ENCODE measurements at regions not wholly inside any gene's neighbourhood (a gene's known extent, or its start where the extent isn't known, plus 50 kb on each side); places are given as distances from the start of the nearest gene placed in this dataset.
A peak's percentile ranks its signal among the peaks of the same experiment; 100 is the strongest.

DNA sequence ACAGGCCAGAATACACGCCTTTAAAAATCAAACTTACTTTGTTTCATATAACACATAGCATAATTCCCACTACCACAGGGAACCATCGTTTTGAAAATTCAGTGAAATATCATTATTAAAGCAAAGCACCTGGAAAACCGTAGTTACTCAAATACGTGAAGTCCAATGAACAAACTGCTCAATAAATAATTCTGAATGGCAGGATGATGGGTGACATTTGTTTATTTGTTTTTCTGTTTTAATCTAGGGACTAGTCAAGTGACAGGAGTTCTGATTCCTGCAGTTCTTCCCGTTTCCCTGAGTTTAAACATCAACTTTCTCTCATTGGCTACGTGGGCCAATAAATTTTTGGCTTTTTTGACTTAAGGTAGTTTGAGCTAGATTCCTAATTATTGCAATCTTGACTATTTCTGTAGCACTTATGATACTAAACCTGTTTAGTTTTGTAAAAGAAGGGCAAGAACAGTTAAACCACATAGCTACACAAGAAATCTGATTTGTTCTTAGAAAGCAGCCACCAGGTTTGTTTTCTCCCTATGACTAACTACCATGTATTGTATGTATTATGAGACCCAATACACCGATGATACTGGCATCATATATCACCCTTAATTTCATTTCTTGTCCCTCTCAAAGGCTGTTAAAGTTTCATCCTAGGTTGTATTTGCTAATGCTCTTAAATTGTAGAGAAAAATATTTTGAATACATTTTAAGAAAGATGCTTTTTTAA is 411.2 kb downstream of the SHQ1 start:
- Histone ChIP-seq H3K27ac (ENCODE audit: low read depth, low read length, severe bottlenecking) (no peak overlapping the region), H3K36me3 (ENCODE audit: control insufficient read depth, insufficient read depth, low read length) (peaks cover 23% of the 10 kb centered on the region), H3K4me1 (ENCODE audit: control insufficient read depth, insufficient read depth, low read length, poor library complexity, severe bottlenecking) (peaks cover 12% of the 10 kb centered on the region), H3K9me3 (ENCODE audit: control insufficient read depth, low read length) (no peaks in the 10 kb centered on the region), H3K4me3 (ENCODE audit: extremely low read depth, insufficient read depth, low read length, poor library complexity, severe bottlenecking) (no peak overlapping the region)
- WGBS, 2 experiments (ENCODE audit: insufficient coverage in 2 of 2), result 0 to 67% methylated on average over 1 to 3 of the region's 7 CpGs

DNA sequence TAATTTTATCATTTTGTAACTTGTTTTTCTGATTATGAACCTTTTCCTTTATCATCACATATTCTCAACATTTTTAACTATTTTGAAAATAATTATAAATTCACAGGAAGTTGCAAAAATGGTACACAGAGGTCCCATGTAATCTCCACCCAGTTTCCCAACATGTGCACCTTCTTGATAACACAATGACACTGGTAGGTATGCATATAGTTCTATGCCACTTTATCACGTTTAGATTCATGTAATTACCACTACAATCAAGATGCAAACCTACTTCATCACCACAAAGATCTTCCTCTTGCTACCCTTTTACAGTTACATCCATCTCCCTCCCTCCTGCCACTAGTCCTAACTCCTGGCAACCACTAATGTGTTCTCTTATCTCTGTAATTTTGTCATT is 413.9 kb downstream of the SHQ1 start:
- Histone ChIP-seq H3K27ac (ENCODE audit: low read depth, low read length, severe bottlenecking) (no peak overlapping the region), H3K4me1 (ENCODE audit: control insufficient read depth, insufficient read depth, low read length, poor library complexity, severe bottlenecking) (peaks cover 4% of the 10 kb centered on the region), H3K36me3 (ENCODE audit: control insufficient read depth, insufficient read depth, low read length) (peaks cover 15% of the 10 kb centered on the region), H3K9me3 (ENCODE audit: control insufficient read depth, low read length) (no peaks in the 10 kb centered on the region), H3K4me3 (ENCODE audit: extremely low read depth, insufficient read depth, low read length, poor library complexity, severe bottlenecking) (no peak overlapping the region)
- 86 to 94% methylated on average over 1 of the region's 1 CpG for WGBS, 2 experiments (ENCODE audit: insufficient coverage in 2 of 2)

DNA sequence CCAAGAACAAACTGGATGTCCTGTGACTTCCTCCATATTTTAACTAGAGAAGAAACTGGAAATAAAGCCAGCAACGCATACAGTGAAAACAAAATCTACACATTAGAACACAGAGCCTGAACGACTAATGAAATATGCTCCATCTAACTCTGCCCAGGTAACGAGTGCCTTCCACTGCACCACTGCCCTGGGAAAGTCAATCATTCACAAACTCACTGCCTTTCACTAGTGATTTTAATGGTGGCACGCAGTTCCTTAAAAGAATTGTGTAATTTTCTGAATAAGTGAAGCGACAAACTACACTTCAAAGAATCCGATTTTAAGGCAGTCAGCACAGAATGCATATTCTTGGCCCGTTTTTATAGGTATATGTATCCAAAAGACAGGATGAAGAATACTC is 416.0 kb downstream of the SHQ1 start:
- Histone ChIP-seq H3K4me3 (ENCODE audit: extremely low read depth, insufficient read depth, low read length, poor library complexity, severe bottlenecking) (no peak overlapping the region), H3K9me3 (ENCODE audit: control insufficient read depth, low read length) (no peaks in the 10 kb centered on the region), H3K36me3 (ENCODE audit: control insufficient read depth, insufficient read depth, low read length) (peaks cover 5% of the 10 kb centered on the region), H3K4me1 (ENCODE audit: control insufficient read depth, insufficient read depth, low read length, poor library complexity, severe bottlenecking) (peaks cover 11% of the 10 kb centered on the region), H3K27ac (ENCODE audit: low read depth, low read length, severe bottlenecking) (no peak overlapping the region)
- 89 to 100% methylated on average over 2 to 3 of the region's 7 CpGs for WGBS, 2 experiments (ENCODE audit: insufficient coverage in 2 of 2)

DNA sequence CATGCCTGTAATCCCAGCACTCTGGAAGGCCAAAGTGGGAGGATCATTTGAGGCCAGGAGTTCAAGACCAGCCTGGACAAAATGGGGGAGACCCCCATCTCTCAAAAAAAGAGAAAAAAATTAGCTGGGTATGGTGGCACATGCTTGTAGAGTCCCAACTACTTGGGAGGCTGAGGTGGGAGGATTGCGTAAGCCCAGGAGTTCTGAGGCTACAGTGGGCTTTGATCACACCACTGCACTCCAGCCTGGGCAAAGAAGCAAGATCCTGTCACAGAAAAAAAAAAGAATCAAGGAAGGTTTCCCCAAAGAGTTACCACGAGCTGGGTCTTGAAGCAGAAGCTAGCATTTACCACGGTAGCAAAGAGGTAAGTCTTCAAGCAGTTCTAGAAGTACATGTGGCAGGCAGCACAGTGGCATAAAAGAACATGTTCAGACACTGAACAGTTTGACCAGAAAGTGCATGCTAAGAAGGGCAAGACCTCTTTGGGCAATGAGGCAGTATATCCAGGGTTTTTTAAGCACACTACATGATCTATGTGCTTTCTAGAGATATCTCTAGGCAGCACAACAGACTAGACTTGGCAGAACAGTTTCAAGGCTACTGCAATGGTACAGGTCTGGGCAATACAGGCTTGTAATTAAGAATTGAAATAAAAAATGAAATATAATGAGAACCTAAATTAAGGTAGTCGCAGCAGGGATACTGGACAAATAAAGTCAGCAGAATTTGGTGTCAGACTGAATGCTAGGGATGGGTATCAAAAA is 418.5 kb downstream of the SHQ1 start:
- Histone ChIP-seq H3K4me1 (ENCODE audit: control insufficient read depth, insufficient read depth, low read length, poor library complexity, severe bottlenecking) (peaks cover 21% of the 10 kb centered on the region), H3K4me3 (ENCODE audit: extremely low read depth, insufficient read depth, low read length, poor library complexity, severe bottlenecking) (no peak overlapping the region), H3K9me3 (ENCODE audit: control insufficient read depth, low read length) (no peaks in the 10 kb centered on the region), H3K27ac (ENCODE audit: low read depth, low read length, severe bottlenecking) (no peak overlapping the region), H3K36me3 (ENCODE audit: control insufficient read depth, insufficient read depth, low read length) (peaks cover 5% of the 10 kb centered on the region)
- 69 to 75% methylated on average over 4 of the region's 4 CpGs for WGBS, 2 experiments (ENCODE audit: insufficient coverage in 2 of 2)

DNA sequence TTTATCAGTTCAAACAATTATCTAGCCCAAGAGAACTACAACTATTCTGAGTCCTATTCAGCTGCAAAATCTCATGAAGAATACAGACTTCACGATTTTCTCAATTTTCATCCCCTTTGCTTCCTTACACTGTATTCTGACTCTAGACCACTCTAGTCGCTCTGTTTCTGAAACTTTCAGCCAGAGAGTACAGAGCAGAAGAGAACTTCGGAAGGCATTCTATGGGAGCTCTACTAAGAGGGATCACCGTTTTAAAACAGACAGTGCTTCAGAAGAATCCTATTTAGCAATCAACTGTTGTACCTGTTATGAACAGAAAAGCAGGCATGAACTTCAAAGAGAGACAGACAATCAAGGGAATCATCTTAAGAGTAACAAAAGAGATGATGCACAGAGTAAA is 419.4 kb downstream of the SHQ1 start:
- H3K4me1 ChIP-seq (ENCODE audit: control insufficient read depth, insufficient read depth, low read length, poor library complexity, severe bottlenecking), result peaks cover 21% of the 10 kb centered on the region
- 69 to 82% methylated on average over 4 of the region's 4 CpGs for WGBS, 2 experiments (ENCODE audit: insufficient coverage in 2 of 2)

DNA sequence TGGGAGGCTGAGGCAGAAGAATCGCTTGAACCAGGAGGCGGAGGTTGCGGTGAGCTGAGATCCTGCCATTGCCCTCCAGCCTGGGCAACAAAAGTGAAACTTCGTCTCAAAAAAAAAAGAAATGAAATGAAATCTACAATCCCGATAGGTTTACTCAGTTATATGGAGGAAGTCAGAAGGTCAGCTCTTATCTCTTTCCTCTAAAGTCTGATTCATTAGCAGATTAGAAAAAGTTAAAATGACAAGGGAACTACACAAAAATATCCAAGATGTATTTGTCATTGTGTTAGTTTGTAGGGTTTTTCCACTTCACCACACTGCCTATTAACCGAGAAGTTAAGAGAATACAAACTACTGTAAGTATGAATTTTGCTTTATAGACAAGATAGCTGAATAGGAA is 420.6 kb downstream of the SHQ1 start:
- H3K4me3 ChIP-seq (ENCODE audit: extremely low read depth, insufficient read depth, low read length, poor library complexity, severe bottlenecking), result no peak overlapping the region
- no peaks in the 10 kb centered on the region for H3K36me3 ChIP-seq (ENCODE audit: control insufficient read depth, insufficient read depth, low read length)
- 85 to 89% methylated on average over 4 to 5 of the region's 6 CpGs for WGBS, 2 experiments (ENCODE audit: insufficient coverage in 2 of 2)
- H3K27ac ChIP-seq (ENCODE audit: low read depth, low read length, severe bottlenecking), result no peak overlapping the region
- H3K9me3 ChIP-seq (ENCODE audit: control insufficient read depth, low read length), result no peaks in the 10 kb centered on the region
- H3K4me1 ChIP-seq (ENCODE audit: control insufficient read depth, insufficient read depth, low read length, poor library complexity, severe bottlenecking), result peaks cover 21% of the 10 kb centered on the region

More for the DNA sequence above, 419.4 kb downstream of the SHQ1 start:
- Histone ChIP-seq H3K27ac (ENCODE audit: low read depth, low read length, severe bottlenecking) (peak overlapping the region; percentile 67), H3K36me3 (ENCODE audit: control insufficient read depth, insufficient read depth, low read length) (no peaks in the 10 kb centered on the region), H3K9me3 (ENCODE audit: control insufficient read depth, low read length) (no peaks in the 10 kb centered on the region), H3K4me3 (ENCODE audit: extremely low read depth, insufficient read depth, low read length, poor library complexity, severe bottlenecking) (no peak overlapping the region)

DNA sequence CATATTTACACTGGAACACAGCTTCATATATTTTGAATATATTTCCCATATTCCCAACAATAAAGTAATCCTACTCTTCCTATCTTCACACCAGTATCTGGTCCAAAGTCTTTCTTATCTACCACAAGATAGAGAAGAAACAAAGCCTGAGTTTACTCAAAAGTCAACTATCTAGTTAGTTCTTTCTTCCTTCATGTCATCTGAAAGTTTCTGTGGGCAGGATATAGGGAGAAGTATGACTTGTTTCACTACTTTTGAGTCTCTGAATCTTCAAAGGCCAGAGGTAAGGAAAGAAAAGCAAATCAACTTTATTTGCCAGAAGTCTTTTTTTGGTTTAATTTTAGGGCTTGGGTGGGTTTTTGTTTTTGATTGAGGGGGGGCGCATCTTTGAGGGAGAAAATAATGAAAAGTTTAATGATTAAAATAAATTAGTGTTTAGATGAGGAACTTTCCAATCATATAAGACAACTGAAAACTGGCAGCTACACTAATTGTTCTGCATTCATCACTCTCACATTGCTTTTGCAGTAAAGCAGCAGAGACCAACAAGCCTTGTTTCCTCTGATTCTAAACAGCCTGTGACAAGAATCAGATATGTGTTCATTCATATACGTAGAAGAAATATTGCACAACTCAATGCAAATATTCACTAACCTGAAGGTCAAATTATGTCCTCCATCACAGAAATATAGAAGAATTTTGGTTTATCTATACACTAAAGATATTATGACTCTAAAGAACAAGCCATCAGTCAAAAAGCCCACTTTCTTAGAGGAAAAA is 421.4 kb downstream of the SHQ1 start:
- no peaks in the 10 kb centered on the region for H3K36me3 ChIP-seq (ENCODE audit: control insufficient read depth, insufficient read depth, low read length)
- no peak overlapping the region for H3K4me3 ChIP-seq (ENCODE audit: extremely low read depth, insufficient read depth, low read length, poor library complexity, severe bottlenecking)
- peaks cover 7% of the 10 kb centered on the region for H3K9me3 ChIP-seq (ENCODE audit: control insufficient read depth, low read length)
- H3K4me1 ChIP-seq (ENCODE audit: control insufficient read depth, insufficient read depth, low read length, poor library complexity, severe bottlenecking), result peaks cover 21% of the 10 kb centered on the region
- H3K27ac ChIP-seq (ENCODE audit: low read depth, low read length, severe bottlenecking), result no peak overlapping the region
- WGBS, 2 experiments (ENCODE audit: insufficient coverage in 2 of 2), result no CpG with 5 or more reads among the region's 2 CpGs

DNA sequence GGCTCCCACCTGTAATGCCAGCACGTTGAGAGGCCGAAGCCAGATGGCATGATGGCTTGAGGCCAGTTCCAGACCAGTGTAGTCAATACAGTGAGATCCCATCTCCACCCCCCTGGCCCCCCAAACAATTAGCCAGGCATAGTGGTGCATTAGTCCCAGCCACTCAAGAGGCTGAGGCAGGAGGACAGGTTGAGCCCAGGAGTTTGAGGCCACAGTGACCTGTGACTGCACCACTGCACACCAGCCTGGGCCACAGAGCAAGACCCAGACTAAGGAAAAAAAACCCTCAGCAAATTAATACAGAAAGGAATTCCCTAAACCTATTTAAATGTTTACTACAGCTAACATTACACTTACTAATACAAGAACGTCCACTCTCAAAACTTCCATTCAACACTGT is 424.6 kb downstream of the SHQ1 start:
- WGBS, 2 experiments (ENCODE audit: insufficient coverage in 2 of 2), result 100% methylated on average over 2 to 3 of the region's 3 CpGs
- H3K4me1 ChIP-seq (ENCODE audit: control insufficient read depth, insufficient read depth, low read length, poor library complexity, severe bottlenecking), result peaks cover 20% of the 10 kb centered on the region
- H3K36me3 ChIP-seq (ENCODE audit: control insufficient read depth, insufficient read depth, low read length), result no peaks in the 10 kb centered on the region
- no peak overlapping the region for H3K4me3 ChIP-seq (ENCODE audit: extremely low read depth, insufficient read depth, low read length, poor library complexity, severe bottlenecking)
- peaks cover 8% of the 10 kb centered on the region for H3K9me3 ChIP-seq (ENCODE audit: control insufficient read depth, low read length)
- no peak overlapping the region for H3K27ac ChIP-seq (ENCODE audit: low read depth, low read length, severe bottlenecking)

DNA sequence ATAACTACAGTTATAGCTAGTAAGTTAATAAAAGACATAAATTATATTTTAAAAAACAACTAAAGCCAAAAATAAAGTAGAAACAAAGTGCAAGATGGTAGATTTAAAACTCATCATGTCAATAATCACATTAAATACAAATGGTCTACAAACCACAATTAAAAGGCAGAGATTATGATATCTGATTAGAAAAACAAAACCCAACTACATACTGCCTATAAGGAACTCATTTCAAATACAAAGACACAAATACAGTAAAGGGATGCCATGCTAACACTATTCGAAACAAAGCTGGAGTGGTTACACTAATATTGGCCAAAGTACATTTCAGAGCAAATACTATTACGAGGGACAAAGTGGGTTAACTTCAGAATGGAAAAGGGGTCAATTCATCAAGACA is 426.5 kb downstream of the SHQ1 start:
- Histone ChIP-seq H3K4me3 (ENCODE audit: extremely low read depth, insufficient read depth, low read length, poor library complexity, severe bottlenecking) (no peak overlapping the region), H3K27ac (ENCODE audit: low read depth, low read length, severe bottlenecking) (no peak overlapping the region), H3K36me3 (ENCODE audit: control insufficient read depth, insufficient read depth, low read length) (no peaks in the 10 kb centered on the region), H3K9me3 (ENCODE audit: control insufficient read depth, low read length) (peaks cover 8% of the 10 kb centered on the region), H3K4me1 (ENCODE audit: control insufficient read depth, insufficient read depth, low read length, poor library complexity, severe bottlenecking) (peaks cover 9% of the 10 kb centered on the region)
- WGBS, 2 experiments (ENCODE audit: insufficient coverage in 2 of 2), result 95% methylated on average over 2 of the region's 2 CpGs; no CpG with 5 or more reads in 1 of the 2 experiments

DNA sequence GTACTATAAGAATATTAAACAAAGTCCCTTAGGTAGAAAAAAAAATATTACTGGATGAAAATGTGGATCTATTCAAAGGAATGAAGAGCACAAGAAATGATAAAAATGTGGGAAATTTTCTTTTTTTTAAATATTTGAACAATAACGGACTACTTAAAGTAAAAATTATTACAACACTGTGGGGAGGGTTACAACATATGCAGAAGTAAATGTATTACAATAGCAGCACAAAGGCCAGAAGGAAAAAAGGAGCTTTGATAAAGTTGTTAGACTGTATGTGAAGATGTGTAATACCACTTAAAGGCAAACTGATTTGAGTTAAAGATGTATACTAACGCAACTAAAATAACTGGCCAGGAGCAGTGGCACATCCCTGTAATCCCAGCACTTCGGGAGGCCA is 427.1 kb downstream of the SHQ1 start:
- H3K9me3 ChIP-seq (ENCODE audit: control insufficient read depth, low read length), result peaks cover 8% of the 10 kb centered on the region
- no peak overlapping the region for H3K4me3 ChIP-seq (ENCODE audit: extremely low read depth, insufficient read depth, low read length, poor library complexity, severe bottlenecking)
- no peak overlapping the region for H3K27ac ChIP-seq (ENCODE audit: low read depth, low read length, severe bottlenecking)
- 95 to 100% methylated on average over 1 to 2 of the region's 3 CpGs for WGBS, 2 experiments (ENCODE audit: insufficient coverage in 2 of 2)
- no peaks in the 10 kb centered on the region for H3K36me3 ChIP-seq (ENCODE audit: control insufficient read depth, insufficient read depth, low read length)
- peaks cover 4% of the 10 kb centered on the region for H3K4me1 ChIP-seq (ENCODE audit: control insufficient read depth, insufficient read depth, low read length, poor library complexity, severe bottlenecking)
